ENCODE measurements at regions not wholly inside any gene's neighbourhood (a gene's known extent, or its start where the extent isn't known, plus 50 kb on each side); places are given as distances from the start of the nearest gene placed in this dataset.

- no peaks in the 10 kb centered on the region for H3K27me3 ChIP-seq (ENCODE audit: insufficient read depth, poor library complexity, severe bottlenecking)
- no peak for TF ChIP-seq CTCF (IDR thresholded peaks at IDR 0.05; ENCODE audit: poor library complexity, severe bottlenecking)
- H3K9me3 ChIP-seq (ENCODE audit: severe bottlenecking) = no peaks in the 10 kb centered on the region
- H3K4me3 ChIP-seq (ENCODE audit: severe bottlenecking) = no peak overlapping the region
- DNase-seq (ENCODE audit: low spot score) = no peak
- ATAC-seq (ENCODE audit: low read depth) = no peak
- peaks cover 2% of the 10 kb centered on the region for H3K4me1 ChIP-seq (ENCODE audit: insufficient read depth, poor library complexity, severe bottlenecking)
- no peak overlapping the region for H3K27ac ChIP-seq (ENCODE audit: poor library complexity, severe bottlenecking)
- no peaks in the 10 kb centered on the region for H3K36me3 ChIP-seq (ENCODE audit: low read depth)
Observed at GRCh38 chr15:95609096-95609495, 721.4 kb upstream of the NR2F2 start.

DNA sequence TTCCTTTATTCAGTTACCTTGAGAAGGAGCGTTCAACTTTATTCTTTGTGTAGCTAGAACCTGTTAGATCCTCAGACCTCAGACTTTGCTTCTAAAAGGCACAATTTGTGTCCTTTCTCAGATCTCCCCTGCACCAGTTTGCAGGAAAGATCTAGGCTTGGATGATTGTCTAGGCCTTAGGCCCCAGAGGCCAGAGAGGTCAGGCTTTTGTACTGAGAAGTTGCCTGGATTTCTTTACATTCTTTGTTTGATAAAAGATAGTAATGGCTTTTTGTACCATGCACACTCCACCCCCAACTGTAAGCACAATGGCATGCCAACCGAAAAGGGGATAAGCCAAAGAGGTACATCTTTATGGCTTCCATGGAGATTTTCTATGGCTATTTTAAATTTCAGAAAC lies 719.6 kb upstream of the NR2F2 start:
- no peak for ATAC-seq (ENCODE audit: low read depth)

DNA sequence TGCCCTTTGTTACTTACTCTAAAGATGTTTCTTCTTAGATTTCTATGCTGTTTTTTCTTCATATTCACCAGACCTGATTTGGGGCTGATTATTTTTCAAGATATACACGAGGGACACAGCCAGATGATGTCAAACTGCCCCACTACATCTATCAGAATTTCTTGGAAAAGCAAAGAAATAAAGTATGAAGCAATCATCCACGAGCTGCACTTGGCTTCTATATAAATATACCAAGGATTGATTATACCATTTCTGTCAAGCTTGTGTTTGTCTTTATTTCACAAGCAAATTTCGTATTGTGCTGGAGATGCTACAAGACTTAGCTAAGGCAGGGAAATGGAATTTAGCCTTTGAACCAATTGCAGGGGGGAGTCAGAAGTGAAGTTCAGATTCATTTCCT lies 715.1 kb upstream of the NR2F2 start:
- DNase-seq (ENCODE audit: low spot score) = no peak
- no peak overlapping the region for H3K4me3 ChIP-seq (ENCODE audit: severe bottlenecking)
- TF ChIP-seq CTCF (IDR thresholded peaks at IDR 0.05; ENCODE audit: poor library complexity, severe bottlenecking) = no peak
- no peaks in the 10 kb centered on the region for H3K27me3 ChIP-seq (ENCODE audit: insufficient read depth, poor library complexity, severe bottlenecking)
- H3K9me3 ChIP-seq (ENCODE audit: severe bottlenecking) = no peaks in the 10 kb centered on the region
- no peak for ATAC-seq (ENCODE audit: low read depth)
- no peak overlapping the region for H3K27ac ChIP-seq (ENCODE audit: poor library complexity, severe bottlenecking)
- H3K36me3 ChIP-seq (ENCODE audit: low read depth) = no peaks in the 10 kb centered on the region
- H3K4me1 ChIP-seq (ENCODE audit: insufficient read depth, poor library complexity, severe bottlenecking) = no peaks in the 10 kb centered on the region

More for the DNA sequence above, 719.6 kb upstream of the NR2F2 start:
- H3K27ac ChIP-seq (ENCODE audit: poor library complexity, severe bottlenecking) = no peak overlapping the region
- H3K4me1 ChIP-seq (ENCODE audit: insufficient read depth, poor library complexity, severe bottlenecking) = no peaks in the 10 kb centered on the region
- no peaks in the 10 kb centered on the region for H3K9me3 ChIP-seq (ENCODE audit: severe bottlenecking)
- H3K4me3 ChIP-seq (ENCODE audit: severe bottlenecking) = no peak overlapping the region
- no peaks in the 10 kb centered on the region for H3K36me3 ChIP-seq (ENCODE audit: low read depth)
- H3K27me3 ChIP-seq (ENCODE audit: insufficient read depth, poor library complexity, severe bottlenecking) = no peaks in the 10 kb centered on the region
- TF ChIP-seq CTCF (IDR thresholded peaks at IDR 0.05; ENCODE audit: poor library complexity, severe bottlenecking) = no peak
- DNase-seq (ENCODE audit: low spot score) = no peak

DNA sequence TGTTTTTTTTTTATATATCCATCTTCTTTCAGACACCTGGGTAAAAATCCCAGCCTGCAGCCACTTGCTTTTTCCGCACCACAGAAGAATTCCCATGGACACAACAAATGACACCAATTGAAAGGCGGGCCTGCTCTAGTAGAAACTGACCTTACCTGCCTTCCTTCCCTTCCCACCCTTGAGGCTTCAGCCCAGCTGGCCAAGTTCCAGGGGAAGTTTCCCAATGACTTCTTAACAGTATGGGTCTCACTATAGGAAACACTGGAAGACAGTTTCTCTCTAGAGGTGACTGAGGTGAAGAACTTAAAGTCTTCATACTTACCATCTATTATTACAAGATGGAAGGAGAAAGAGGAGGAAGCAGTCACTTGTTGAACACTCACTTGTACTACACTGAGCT lies 714.2 kb upstream of the NR2F2 start:
- H3K4me3 ChIP-seq (ENCODE audit: severe bottlenecking) = no peak overlapping the region
- DNase-seq (ENCODE audit: low spot score) = no peak
- H3K4me1 ChIP-seq (ENCODE audit: insufficient read depth, poor library complexity, severe bottlenecking) = no peaks in the 10 kb centered on the region
- H3K36me3 ChIP-seq (ENCODE audit: low read depth) = no peaks in the 10 kb centered on the region
- H3K9me3 ChIP-seq (ENCODE audit: severe bottlenecking) = no peaks in the 10 kb centered on the region
- no peak for TF ChIP-seq CTCF (IDR thresholded peaks at IDR 0.05; ENCODE audit: poor library complexity, severe bottlenecking)
- no peaks in the 10 kb centered on the region for H3K27me3 ChIP-seq (ENCODE audit: insufficient read depth, poor library complexity, severe bottlenecking)
- H3K27ac ChIP-seq (ENCODE audit: poor library complexity, severe bottlenecking) = no peak overlapping the region
- 0 out of 3 replicates have a peak, but pooled peaks have one; percentile 24 for ATAC-seq (ENCODE audit: low read depth)

DNA sequence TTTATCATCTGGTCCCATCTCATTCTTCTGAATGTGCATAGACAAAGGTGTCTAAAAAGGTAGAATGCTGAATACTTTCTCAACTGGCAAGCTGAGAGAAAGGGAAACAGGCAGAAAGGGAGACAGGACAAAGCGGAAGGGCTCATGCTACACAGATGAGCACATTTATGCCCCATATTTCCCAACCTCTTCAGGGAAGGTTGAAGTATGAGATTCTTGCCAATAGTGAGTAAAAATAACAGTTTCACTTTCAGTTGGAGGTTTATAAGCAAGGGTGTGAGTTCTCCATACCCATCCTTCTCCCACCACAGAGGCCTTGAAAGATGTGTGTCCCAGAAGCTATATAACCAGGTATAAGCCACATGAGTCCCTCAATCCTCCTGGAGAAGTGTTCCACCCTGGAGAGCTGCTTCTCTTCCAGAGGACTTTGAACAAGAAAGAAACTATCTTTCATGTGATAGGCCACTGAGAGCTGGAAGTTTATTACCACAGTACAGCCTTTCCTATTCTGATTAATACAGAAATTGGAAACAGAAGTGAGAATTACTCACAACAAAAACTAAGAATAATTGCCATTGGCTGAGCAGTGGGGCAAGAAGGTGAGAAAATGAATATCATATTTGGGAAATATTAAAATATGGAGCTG lies 709.4 kb upstream of the NR2F2 start:
- Histone ChIP-seq H3K27me3 (ENCODE audit: insufficient read depth, poor library complexity, severe bottlenecking) (no peaks in the 10 kb centered on the region), H3K36me3 (ENCODE audit: low read depth) (no peaks in the 10 kb centered on the region), H3K9me3 (ENCODE audit: severe bottlenecking) (no peaks in the 10 kb centered on the region), H3K4me3 (ENCODE audit: severe bottlenecking) (no peak overlapping the region), H3K4me1 (ENCODE audit: insufficient read depth, poor library complexity, severe bottlenecking) (no peaks in the 10 kb centered on the region), H3K27ac (ENCODE audit: poor library complexity, severe bottlenecking) (no peak overlapping the region)
- TF ChIP-seq CTCF (IDR thresholded peaks at IDR 0.05; ENCODE audit: poor library complexity, severe bottlenecking) = no peak
- 0 out of 3 replicates have a peak, but pooled peaks have one; percentile 19 for ATAC-seq (ENCODE audit: low read depth)
- DNase-seq (ENCODE audit: low spot score) = no peak
